OCI-LY1 (cell line): ENCODE measurements at regions not wholly inside any gene's neighbourhood (a gene's known extent, or its start where the extent isn't known, plus 50 kb on each side); places are given as distances from the start of the nearest gene placed in this dataset.

Experiments
- H2AFZ ChIP-seq: fragments of 200-600 bp; sonication (generic), shearing (Covaris generic); 2 replicates; pipeline ENCODE4 v1.6.0; 2014; ENCODE audit warnings: antibody characterized with exemption, mild to moderate bottlenecking, low read length
- H3F3A ChIP-seq: fragments of 200-600 bp; sonication (generic), shearing (Covaris generic); 2 replicates; pipeline ENCODE4 v1.6.0; 2014; ENCODE audit warnings: mild to moderate bottlenecking, antibody characterized with exemption, low read length, moderate library complexity; ENCODE audit not compliant: insufficient read depth
- H3K27ac ChIP-seq: fragments of 200-600 bp; sonication (generic); 2 replicates; pipeline ENCODE4 v1.5.1; 2014; ENCODE audit warnings: low read length, mixed run types, mild to moderate bottlenecking, low read depth; ENCODE audit not compliant: poor library complexity, severe bottlenecking
- H3K27me3 ChIP-seq: fragments of 200-600 bp; sonication (generic); 2 replicates; pipeline ENCODE4 v1.6.0; 2014; ENCODE audit warnings: antibody characterized with exemption, mild to moderate bottlenecking, low read length, moderate library complexity; ENCODE audit not compliant: insufficient read depth
- H3K36me3 ChIP-seq: fragments of 200-600 bp; sonication (generic); 2 replicates; pipeline ENCODE4 v1.6.1; 2014; ENCODE audit warnings: mild to moderate bottlenecking, antibody characterized with exemption, low read length, moderate library complexity, mixed read lengths; ENCODE audit not compliant: insufficient read depth
- H3K4me1 ChIP-seq: fragments of 200-600 bp; sonication (generic); 2 replicates; pipeline ENCODE4 v1.5.1; 2014; ENCODE audit warnings: mild to moderate bottlenecking, low read length, moderate library complexity; ENCODE audit not compliant: insufficient read depth, severe bottlenecking
- H3K4me2 ChIP-seq: fragments of 200-600 bp; sonication (generic), shearing (Covaris generic); 2 replicates; pipeline ENCODE4 v1.6.1; 2014; ENCODE audit warnings: low read length
- H3K4me3 ChIP-seq: fragments of 200-600 bp; sonication (generic); 2 replicates; pipeline ENCODE4 v1.5.1; 2014; ENCODE audit warnings: low read length, low read depth, mild to moderate bottlenecking, mixed read lengths; ENCODE audit not compliant: poor library complexity, severe bottlenecking
- H3K79me2 ChIP-seq: fragments of 200-600 bp; shearing (Covaris generic); 2 replicates; pipeline ENCODE4 v1.6.1; 2016; ENCODE audit warnings: mixed run types, low read length, mixed read lengths; ENCODE audit not compliant: insufficient read depth
- H3K9ac ChIP-seq: fragments of 200-600 bp; sonication (generic), shearing (Covaris generic); 2 replicates; pipeline ENCODE4 v1.6.1; 2014; ENCODE audit warnings: mild to moderate bottlenecking, low read length, mixed read lengths
- H3K9me2 ChIP-seq: fragments of 200-600 bp; sonication (generic), shearing (Covaris generic); 2 replicates; pipeline ENCODE4 v1.6.1; 2014; ENCODE audit warnings: low read depth, mild to moderate bottlenecking, low read length, mixed read lengths
- H3K9me3 ChIP-seq: fragments of 200-600 bp; shearing (Covaris generic); 2 replicates; pipeline ENCODE4 v1.6.1; 2014; ENCODE audit warnings: low read length, mixed read lengths
- H4K20me1 ChIP-seq: fragments of 200-600 bp; sonication (generic), shearing (Covaris generic); 2 replicates; pipeline ENCODE4 v1.6.0; 2016; ENCODE audit warnings: mild to moderate bottlenecking, low read length; ENCODE audit not compliant: insufficient read depth
- CTCF ChIP-seq: fragments of 200-600 bp; sonication (generic), shearing (Covaris generic); IDR thresholded peaks from 2 replicates; pipeline ENCODE4 v1.5.1; 2017; ENCODE audit warnings: mild to moderate bottlenecking, antibody characterized with exemption, low read length, moderate library complexity, mixed read lengths
- EZH2 ChIP-seq: fragments of 200-600 bp; sonication (generic), shearing (Covaris generic); IDR thresholded peaks from 2 replicates; pipeline ENCODE4 v1.8.0; 2017; ENCODE audit warnings: borderline replicate concordance, mixed run types, mild to moderate bottlenecking, antibody characterized with exemption, low read length, moderate library complexity, mixed read lengths

- no peak overlapping the region for H3K4me3 ChIP-seq
- no peaks in the 10 kb centered on the region for H3K9me2 ChIP-seq
- TF ChIP-seq CTCF (no peak), EZH2 (no peak)
These were observed 198.0 kb upstream of the SOX11 start for GRCh38 chr2:5494212-5494611.

GRCh38 chr2:5495586-5495985 is 196.6 kb upstream of the SOX11 start:
- TF ChIP-seq EZH2 = no peak
- no peak for TF ChIP-seq CTCF
- Histone ChIP-seq H3K79me2 (no peaks in the 10 kb centered on the region), H3K9me3 (no peaks in the 10 kb centered on the region), H4K20me1 (no peaks in the 10 kb centered on the region), H3K4me2 (no peak overlapping the region), H3K9me2 (no peaks in the 10 kb centered on the region), H3K9ac (no peak overlapping the region), H3F3A (no peaks in the 10 kb centered on the region), H3K27me3 (no peaks in the 10 kb centered on the region), H3K4me3 (no peak overlapping the region), H3K27ac (no peak overlapping the region), H2AFZ (no peak overlapping the region), H3K4me1 (no peaks in the 10 kb centered on the region), H3K36me3 (no peaks in the 10 kb centered on the region)

More at GRCh38 chr2:5494212-5494611, 198.0 kb upstream of the SOX11 start:
- Histone ChIP-seq H3K79me2 (no peaks in the 10 kb centered on the region), H3K27me3 (no peaks in the 10 kb centered on the region), H3K4me2 (no peak overlapping the region), H3K36me3 (no peaks in the 10 kb centered on the region), H2AFZ (no peak overlapping the region), H3K27ac (no peak overlapping the region), H3K9ac (no peak overlapping the region), H3K9me3 (no peaks in the 10 kb centered on the region), H3K4me1 (no peaks in the 10 kb centered on the region), H4K20me1 (no peaks in the 10 kb centered on the region), H3F3A (no peaks in the 10 kb centered on the region)

GRCh38 chr2:5497874-5498273 is 194.3 kb upstream of the SOX11 start:
- no peak for TF ChIP-seq EZH2
- TF ChIP-seq CTCF = no peak
- Histone ChIP-seq H3K36me3 (no peaks in the 10 kb centered on the region), H4K20me1 (no peaks in the 10 kb centered on the region), H2AFZ (no peak overlapping the region), H3F3A (no peaks in the 10 kb centered on the region), H3K4me1 (no peaks in the 10 kb centered on the region), H3K4me2 (no peak overlapping the region), H3K9me2 (no peaks in the 10 kb centered on the region), H3K4me3 (no peak overlapping the region), H3K79me2 (no peaks in the 10 kb centered on the region), H3K9me3 (no peaks in the 10 kb centered on the region), H3K27ac (no peak overlapping the region), H3K9ac (no peak overlapping the region), H3K27me3 (no peaks in the 10 kb centered on the region; the same call in 1 of the 2 replicates)
